Retina (tissue), 1 donor: ENCODE measurements at regions not wholly inside any gene's neighbourhood (a gene's known extent, or its start where the extent isn't known, plus 50 kb on each side); places are given as distances from the start of the nearest gene placed in this dataset.

Experiments used
- DNase-seq: peaks from one replicate; pipeline ENCODE4 v3.0.0-alpha.2; 2016

GRCh38 chr16:49121636-49122035 is 160.0 kb downstream of the CBLN1 start:
- DNase-seq = no peak

DNA sequence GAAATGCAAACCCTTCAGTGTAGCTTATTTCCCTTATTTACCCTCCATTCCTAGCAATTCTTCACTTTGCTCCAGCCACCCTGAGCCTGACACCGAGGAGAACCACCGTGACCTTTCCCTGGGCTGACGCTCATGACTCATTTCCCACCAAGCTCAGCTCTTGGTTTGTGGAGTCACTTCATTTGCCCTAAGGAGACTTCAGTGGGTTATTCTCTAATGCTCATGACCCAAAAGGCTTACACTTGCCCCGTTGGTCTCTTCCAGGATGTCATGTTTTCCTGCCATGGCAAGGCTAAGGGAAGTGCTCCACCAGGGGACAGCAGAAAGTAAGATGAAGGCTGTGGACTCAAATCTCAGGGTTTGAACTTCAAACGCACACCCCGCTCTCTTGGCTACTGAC is 161.0 kb downstream of the CBLN1 start:
- DNase-seq = no peak

DNA sequence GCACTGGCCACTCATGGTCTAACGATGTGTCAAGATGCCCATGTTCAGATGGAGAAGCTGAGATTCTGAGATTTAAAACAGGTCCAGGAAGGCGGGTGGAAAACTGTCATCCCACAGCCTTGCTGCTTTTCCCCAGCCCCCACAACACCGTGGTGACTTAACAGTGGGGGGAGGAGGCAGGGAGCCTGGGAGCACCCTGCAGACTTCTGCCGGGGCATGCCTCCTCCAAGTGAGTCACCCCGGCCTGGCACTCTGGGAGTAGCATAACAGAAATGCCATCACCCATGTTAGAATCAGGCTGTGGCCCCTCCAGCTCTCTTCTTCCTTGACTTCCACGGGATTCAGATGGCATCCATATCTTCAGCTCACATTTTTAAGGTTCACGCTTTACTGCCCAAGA is 164.8 kb downstream of the CBLN1 start:
- no peak for DNase-seq

GRCh38 chr16:49115956-49116355 is 165.7 kb downstream of the CBLN1 start:
- DNase-seq = no peak

- DNase-seq = no peak
Observed at GRCh38 chr16:49112754-49113153, 168.9 kb downstream of the CBLN1 start.

DNA sequence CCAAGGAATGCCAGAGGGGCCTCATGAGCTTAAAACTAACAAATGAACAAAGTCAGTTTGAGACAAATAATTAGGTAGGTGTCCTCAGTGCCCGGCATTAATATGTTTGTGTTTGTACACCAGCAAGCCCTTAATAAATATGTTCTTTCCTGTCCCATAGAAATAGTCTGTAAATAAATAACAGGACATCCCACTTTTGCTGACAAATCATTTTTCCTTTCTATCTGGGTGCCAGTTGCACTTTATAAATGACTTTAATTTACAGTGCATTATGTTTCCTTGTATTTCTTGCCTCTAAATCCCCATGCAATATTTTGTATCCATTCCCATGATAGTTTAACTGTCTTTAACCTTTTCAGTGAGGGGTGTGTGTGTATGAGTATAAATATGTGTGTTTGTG is 170.3 kb downstream of the CBLN1 start:
- DNase-seq = no peak

DNA sequence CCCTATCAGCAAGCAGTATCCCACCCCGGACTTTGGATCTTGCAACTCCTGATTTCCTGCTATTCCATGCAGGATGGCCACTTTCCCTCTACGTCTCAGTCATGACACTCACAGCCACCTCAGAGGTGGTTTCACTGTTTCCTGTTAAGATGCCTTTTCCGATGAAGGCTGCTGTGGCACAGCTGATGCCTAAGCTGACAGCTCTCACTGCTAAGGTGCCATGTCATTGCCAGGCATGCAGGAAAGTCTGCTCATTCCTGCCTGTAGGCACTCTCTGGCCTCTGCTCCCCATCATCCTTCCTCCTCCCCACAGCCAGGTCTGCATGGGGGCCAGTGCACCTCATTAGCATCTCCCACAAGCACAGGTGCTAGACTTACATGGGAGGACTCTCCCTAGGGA is 173.0 kb downstream of the CBLN1 start:
- DNase-seq = no peak

DNA sequence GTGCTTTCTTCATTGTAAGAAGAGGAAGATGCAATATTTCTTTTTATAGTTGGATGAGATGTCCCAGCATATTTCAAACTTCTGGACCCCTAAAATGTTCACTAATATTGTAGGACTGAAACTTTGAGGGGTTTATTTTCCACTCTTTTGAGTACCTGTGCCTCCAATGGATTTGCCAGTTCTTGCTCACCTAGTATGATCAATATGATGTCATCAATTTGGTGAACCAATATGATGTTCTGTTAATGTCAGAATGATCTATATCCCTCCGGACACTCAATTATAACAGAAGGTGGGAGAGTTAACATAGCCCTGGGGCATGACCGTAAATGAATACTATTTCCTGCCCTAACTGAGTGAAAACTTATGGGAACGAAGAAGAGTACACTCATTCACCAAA is 178.3 kb downstream of the CBLN1 start:
- DNase-seq = no peak

GRCh38 chr16:49101997-49102396 is 179.6 kb downstream of the CBLN1 start:
- no peak for DNase-seq

- no peak for DNase-seq
Observed at GRCh38 chr16:49100366-49100765, 181.3 kb downstream of the CBLN1 start.

DNA sequence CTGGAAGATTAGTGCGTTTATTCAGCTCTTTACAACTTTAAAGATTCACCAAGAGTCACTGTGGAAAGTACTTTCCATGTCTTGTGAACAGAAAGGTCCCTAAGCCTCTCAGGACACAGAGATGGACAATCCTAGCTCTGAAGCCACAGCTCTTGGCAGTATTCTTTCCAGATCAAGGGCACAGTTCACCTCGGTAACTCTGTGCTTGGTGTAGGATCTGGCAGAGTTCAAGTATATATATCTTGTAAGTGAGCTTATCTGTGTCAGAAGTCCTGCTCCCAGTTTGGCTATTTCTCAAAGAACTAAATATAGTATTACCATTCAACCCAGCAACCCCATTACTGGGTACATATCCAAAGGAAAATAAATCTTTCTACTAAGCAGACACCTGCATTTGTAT is 183.7 kb downstream of the CBLN1 start:
- no peak for DNase-seq

DNA sequence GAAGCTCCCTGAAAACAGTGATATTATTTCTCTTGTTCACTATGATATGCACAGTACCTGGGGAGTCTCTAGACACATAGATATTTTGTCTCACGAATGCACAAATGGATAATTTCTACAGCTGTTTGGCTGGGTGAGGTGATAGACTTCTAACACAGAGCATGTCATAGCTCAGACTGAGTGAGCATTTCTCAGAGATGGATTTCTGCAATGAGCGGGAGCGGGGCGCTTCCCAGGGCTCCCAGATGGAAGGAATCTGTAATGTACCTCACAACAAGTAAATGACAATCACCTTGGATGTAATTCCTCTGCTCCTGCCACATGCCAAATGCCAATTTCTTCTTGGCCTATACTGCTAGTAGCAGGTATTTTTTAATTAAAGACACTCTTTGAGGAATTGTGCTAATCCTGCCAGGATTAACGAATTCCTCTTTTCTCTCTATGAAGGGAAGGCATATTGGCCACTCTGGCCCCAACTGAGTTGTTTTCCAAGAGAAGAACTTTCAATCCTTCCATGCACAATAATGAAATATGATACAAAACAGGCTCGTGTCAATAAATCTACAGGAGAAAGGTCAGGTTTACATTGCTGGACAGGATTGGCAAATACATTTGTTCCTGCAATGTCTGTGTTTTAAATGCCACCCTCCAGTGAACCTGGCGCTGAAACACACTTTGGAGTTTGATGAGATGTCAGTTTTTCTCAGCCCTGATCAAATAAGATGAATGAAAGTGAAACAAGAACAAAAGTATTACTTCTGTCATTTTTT is 185.3 kb downstream of the CBLN1 start:
- DNase-seq = no peak

- DNase-seq = no peak
Observed at GRCh38 chr16:49095539-49095938, 186.1 kb downstream of the CBLN1 start.

DNA sequence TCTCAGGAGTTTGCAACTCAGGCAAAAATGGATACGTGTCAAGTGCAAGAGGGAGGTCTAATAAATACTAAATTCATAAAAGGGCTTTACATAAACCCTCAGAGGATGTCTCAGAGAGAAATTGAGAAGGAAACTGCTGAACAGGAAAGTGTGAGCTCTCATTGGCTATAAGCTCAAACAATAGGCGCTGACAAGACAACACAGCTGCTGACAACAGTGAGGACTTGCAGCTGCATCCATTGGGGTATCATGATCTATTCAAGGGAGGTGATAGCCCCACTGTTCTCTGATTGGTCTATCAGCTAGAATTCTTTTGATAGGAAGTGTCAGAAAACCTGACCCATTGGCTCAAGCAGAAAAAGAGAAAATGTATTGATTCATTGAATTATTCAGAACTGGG is 187.2 kb downstream of the CBLN1 start:
- no peak for DNase-seq

DNA sequence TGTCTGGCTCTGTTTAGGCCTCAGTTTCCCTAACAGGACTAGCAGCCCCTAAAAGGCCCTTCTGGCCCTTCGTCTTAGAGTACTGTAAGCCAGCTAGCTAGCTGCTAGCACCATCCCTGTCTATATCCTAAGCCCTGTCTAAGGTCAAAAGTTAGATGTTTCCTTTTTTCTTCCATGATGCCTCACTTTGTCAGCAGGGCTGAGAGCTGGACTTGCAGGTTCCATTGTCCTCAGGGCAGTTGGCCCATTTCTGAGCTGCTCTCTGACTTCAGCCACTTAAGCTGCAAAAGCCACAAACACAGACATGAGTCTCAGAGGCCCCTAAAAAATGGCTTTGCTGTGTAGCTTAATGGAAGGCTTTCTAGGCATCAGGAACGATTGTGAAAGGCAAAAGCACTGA is 187.7 kb downstream of the CBLN1 start:
- no peak for DNase-seq

- no peak for DNase-seq
Observed at GRCh38 chr16:49092704-49093103, 188.9 kb downstream of the CBLN1 start.

DNA sequence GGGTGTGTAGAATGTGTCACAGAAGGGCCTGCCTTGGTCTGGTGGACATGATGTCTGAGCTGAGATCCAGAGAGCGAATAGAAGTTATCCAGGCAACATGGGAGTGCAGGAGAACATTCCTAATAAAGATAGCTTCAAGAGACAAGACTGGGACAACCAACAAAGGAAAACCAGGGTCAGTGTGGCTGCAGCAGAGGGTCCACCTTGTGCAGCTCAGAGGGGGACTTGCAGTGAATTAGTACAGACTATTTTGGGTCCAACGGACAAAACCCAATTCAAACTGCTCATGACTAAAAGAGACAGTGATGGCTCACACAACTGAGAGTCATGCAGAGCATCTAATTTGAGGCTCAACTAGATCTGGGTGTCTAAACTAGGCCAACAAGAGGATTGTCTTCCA is 192.1 kb downstream of the CBLN1 start:
- DNase-seq = no peak

DNA sequence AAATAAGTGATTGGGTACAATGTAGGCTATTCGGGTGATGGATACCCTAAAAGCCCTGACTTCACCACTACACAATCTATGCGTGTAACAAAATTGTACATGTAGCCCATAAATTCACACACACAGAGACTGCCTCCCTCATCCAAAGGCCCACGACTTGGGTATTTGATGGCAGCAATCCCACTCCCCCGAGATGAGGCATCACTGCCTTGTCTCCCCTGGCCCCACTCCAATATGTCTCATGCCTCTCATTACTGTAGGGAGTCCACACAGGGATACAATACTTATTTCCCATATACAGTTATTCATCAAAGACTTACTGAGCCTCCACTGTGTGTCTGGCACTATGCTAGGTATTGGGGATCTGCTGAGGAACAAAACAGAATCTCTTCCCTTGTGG is 192.6 kb downstream of the CBLN1 start:
- no peak for DNase-seq

DNA sequence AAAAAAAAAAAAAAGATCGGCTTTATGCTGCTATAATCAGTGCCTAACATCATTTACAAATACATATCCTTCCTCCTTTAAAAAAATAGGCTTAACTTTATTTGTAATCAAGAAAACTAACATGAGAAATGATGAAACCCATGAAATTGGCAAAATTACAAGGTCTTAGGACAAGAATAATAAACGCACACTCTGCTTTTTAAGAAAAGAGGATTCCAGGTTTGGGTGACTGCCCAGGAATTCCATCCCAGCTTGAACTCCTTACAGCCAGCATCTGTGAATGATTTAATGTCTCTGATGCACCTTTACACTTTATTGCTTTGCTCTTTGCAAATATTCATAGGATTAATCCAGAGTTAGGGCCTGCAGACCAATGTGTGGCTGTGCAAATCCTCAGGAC is 196.0 kb downstream of the CBLN1 start:
- DNase-seq = no peak

GRCh38 chr16:49084628-49085390 is 196.8 kb downstream of the CBLN1 start:
- DNase-seq = no peak

DNA sequence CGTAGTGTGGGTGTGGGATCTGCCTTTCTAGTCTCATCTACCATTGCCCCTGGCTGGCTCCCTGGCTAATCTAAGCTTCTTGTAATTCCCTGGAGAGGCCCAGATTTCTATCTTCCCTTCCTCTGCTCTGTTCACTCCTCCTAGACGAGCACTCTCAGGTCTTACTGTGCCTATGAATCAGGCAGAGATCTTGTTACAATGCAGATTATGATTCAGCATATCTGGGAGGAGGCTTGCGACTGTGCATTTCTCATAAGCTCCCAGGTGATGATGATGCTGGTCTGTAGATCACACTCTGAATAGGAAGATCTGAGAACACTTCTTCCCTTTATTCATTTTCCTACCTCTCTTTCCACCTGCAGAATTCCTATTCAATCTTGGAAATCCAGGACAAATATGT is 200.1 kb downstream of the CBLN1 start:
- no peak for DNase-seq

DNA sequence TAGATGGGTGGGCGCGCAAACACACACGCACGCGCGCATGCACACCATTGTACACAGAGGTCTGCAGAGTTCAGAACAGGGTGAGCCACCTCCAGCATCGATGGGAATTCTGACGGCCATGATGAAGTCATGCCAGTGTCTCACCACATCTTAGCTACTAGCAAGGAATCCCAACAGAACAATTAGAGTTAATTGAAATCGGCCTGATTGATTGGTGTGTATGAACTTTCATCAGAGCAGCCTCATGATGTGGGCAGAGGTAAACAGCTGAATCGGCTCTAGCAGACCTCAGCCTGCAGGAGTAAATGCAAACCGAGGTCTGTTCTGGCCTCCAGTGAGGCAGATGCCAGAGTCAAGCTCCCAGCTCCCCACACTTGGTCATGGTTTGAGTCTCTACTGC is 200.6 kb downstream of the CBLN1 start:
- no peak for DNase-seq

GRCh38 chr16:49078571-49078970 is 203.1 kb downstream of the CBLN1 start:
- DNase-seq = no peak

DNA sequence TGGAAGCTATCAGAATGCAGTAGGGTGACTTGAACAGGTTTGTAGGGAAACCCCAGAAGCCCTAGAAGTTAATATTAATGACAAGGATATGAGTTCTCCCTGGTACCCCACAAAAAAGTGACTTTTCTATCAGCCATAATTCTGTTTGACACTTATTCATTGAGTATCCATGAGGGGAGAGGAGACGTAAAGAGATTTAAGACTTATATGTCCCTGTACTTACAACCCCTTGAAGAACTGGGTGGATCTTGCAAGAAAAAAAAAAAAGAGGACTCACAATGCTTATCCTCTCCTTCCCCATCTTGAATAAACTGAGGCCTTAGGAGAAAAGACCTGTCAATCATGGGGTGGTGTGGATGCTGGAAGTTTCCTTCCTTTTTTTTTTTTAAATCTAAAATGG is 203.5 kb downstream of the CBLN1 start:
- DNase-seq = no peak

- no peak for DNase-seq
Observed at GRCh38 chr16:49075709-49076108, 205.9 kb downstream of the CBLN1 start.
